ENCODE measurements at regions not wholly inside any gene's neighbourhood (a gene's known extent, or its start where the extent isn't known, plus 50 kb on each side); places are given as distances from the start of the nearest gene placed in this dataset.

DNA sequence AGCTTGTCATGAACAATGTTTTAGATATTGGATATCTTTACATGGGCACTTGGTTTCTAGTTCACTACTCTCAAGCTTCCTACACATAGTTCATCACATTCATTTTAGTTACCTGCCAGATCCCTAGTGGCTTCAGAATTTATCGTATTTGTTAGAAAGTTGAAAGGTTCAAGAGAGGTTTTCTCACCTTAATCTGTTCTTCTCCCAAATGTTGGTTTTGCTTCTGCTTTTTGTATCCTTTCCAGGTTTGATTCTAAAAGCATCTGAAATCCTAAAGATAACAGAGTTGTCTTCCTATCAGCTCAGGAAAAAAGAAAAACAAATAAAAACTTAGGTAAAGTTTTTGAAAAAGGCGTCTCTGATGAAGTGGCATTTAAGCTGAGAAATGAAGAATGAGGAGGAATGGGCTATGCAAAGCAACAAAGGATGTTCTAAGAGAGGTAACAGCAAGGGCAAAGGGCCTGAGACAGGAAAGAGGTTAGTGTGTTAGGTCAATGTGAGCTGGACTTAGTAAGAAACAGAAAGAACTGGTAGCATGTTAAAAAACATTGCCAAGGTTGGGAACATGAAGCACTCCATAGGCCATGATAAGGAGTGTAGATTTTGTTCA, 104.7 kb upstream of the CMC1 start:
- TF ChIP-seq EGR1 (conservative IDR thresholded peaks at IDR 0.05), result no peak
- TF ChIP-seq, protein P1, sequence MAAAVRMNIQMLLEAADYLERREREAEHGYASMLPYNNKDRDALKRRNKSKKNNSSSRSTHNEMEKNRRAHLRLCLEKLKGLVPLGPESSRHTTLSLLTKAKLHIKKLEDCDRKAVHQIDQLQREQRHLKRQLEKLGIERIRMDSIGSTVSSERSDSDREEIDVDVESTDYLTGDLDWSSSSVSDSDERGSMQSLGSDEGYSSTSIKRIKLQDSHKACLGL (CRISPR knock-in tag; IDR thresholded peaks at IDR 0.05; ENCODE audit: borderline replicate concordance, poor library complexity, severe bottlenecking), result no peak
- TF ChIP-seq FOXK1 (CRISPR knock-in tag; IDR thresholded peaks at IDR 0.05; ENCODE audit: borderline replicate concordance), result no peak
- TF ChIP-seq SIN3A (IDR thresholded peaks at IDR 0.05; ENCODE audit: borderline replicate concordance in 2 of 2, control insufficient read depth in 1 of 2, low read depth in 2 of 2, low read length in 2 of 2), result no peak
- TF ChIP-seq POLR2AphosphoS5 (IDR thresholded peaks at IDR 0.05; ENCODE audit: control insufficient read depth, insufficient read depth, low read depth, low read length), result no peak

All from K562 (cell line).